HepG2 (cell line): ENCODE measurements at regions not wholly inside any gene's neighbourhood (a gene's known extent, or its start where the extent isn't known, plus 50 kb on each side); places are given as distances from the start of the nearest gene placed in this dataset.

Source experiments
- ATAC-seq: fragments of 200-7000 bp; cut with Tn5 transposase; 3 replicates; pipeline ENCODE4 v1.9.1; 2020; ENCODE audit warnings: mild to moderate bottlenecking, moderate library complexity
- BruUV-seq: library from RNA; stranded (reverse); fragments of 400-500 nt; replicated peaks from 2 replicates; lab custom pipeline; 2021; lab: Mats Ljungman, UMichigan
- CTCF ChIA-PET: fragments of 300-600 bp; formaldehyde crosslinking; extraction: SDS; loops from one replicate; lab custom pipeline; 2021; ENCODE audit warnings: low total read pairs, inconsistent platforms, low intra/inter-chr PET ratio; lab: Yijun Ruan, JAX
- POLR2A ChIA-PET: fragments of 350-600 bp; sonication (Branson Sonifier 250); formaldehyde crosslinking; loops from one replicate; lab custom pipeline; 2020; ENCODE audit warnings: antibody characterized with exemption, inconsistent platforms; lab: Yijun Ruan, JAX
- DNase-seq: peaks from one replicate; pipeline ENCODE4 v3.0.0-alpha.2; 2015; ENCODE audit warnings: low spot score
- FAIRE-seq: peaks from 3 replicates; lab custom pipeline; 2011; peaks lifted over from hg19 to GRCh38; lab: Jason Lieb, UNC
- H2AFZ ChIP-seq: one replicate; pipeline ENCODE4 v1.6.1; 2011; ENCODE audit warnings: low read length, inconsistent platforms
- H3K27ac ChIP-seq: fragments of 300-600 bp; 3 replicates; pipeline ENCODE4 v1.8.0; 2011; ENCODE audit warnings: mixed run types, mild to moderate bottlenecking, mixed read lengths, low read length, inconsistent platforms; ENCODE audit not compliant: insufficient read depth; ENCODE audit errors: extremely low read length
- H3K27me3 ChIP-seq, 2 experiments: fragments of 200-600 bp in 1 of 2; 2 replicates in 1 of 2; 3 replicates in 1 of 2; pipeline versions ENCODE4 v1.6.0 to v1.8.0; 2011; ENCODE audit warnings: low read length in 2 of 2, mild to moderate bottlenecking in 2 of 2, moderate library complexity in 2 of 2, inconsistent platforms in 1 of 2; ENCODE audit not compliant: insufficient read depth in 2 of 2, control insufficient read depth in 1 of 2
- H3K36me3 ChIP-seq, 2 experiments: fragments of 200-600 bp in 1 of 2; replicated peaks in 1 of 2; 2 replicates in 1 of 2; 3 replicates in 1 of 2; pipeline versions ENCODE4 v1.5.1 to v1.8.0; 2011; ENCODE audit warnings: low read length in 2 of 2, inconsistent platforms in 1 of 2; ENCODE audit not compliant: insufficient read depth in 2 of 2, control insufficient read depth in 1 of 2
- H3K4me1 ChIP-seq: 2 replicates; pipeline ENCODE4 v1.5.1; 2012; ENCODE audit warnings: low read length, inconsistent platforms; ENCODE audit not compliant: insufficient read depth
- H3K4me2 ChIP-seq: 2 replicates; pipeline ENCODE4 v1.6.0; 2011; ENCODE audit warnings: low read depth, low read length, inconsistent platforms
- H3K4me3 ChIP-seq, 3 experiments: fragments of 200-600 bp in 1 of 3; sonication (generic), shearing (Covaris generic) in 1 of 3; replicated peaks in 1 of 3; 2 replicates each; pipeline ENCODE4 v1.5.1; 2011 to 2016; ENCODE audit warnings: low read length in 3 of 3, inconsistent platforms in 2 of 3, low read depth in 2 of 3, mild to moderate bottlenecking in 2 of 3, control low read depth in 1 of 3, mixed read lengths in 1 of 3; ENCODE audit not compliant: insufficient read depth in 1 of 3
- H3K79me2 ChIP-seq: one replicate; pipeline ENCODE4 v1.6.1; 2011; ENCODE audit warnings: low read length, inconsistent platforms; ENCODE audit not compliant: insufficient read depth
- H3K9ac ChIP-seq: 2 replicates; pipeline ENCODE4 v1.6.0; 2011; ENCODE audit warnings: mild to moderate bottlenecking, low read depth, low read length, inconsistent platforms; ENCODE audit not compliant: insufficient read depth
- H3K9me3 ChIP-seq: 2 replicates; pipeline ENCODE4 v1.5.1; 2012; ENCODE audit warnings: mild to moderate bottlenecking, low read length
- H4K20me1 ChIP-seq: 2 replicates; pipeline ENCODE4 v1.6.0; 2011; ENCODE audit warnings: inconsistent platforms, mild to moderate bottlenecking, low read length, moderate library complexity; ENCODE audit not compliant: insufficient read depth
- ESRRA ChIP-seq: sonication (generic); formaldehyde crosslinking; IDR thresholded peaks from 2 replicates; pipeline ENCODE4 v1.5.1; 2020; ENCODE audit warnings: mild to moderate bottlenecking, low read depth, missing genetic modification reagents
- KDM3A ChIP-seq: IDR thresholded peaks from 2 replicates; pipeline ENCODE4 v1.6.1; 2018; ENCODE audit warnings: low read depth, missing compliant biosample characterization
- PITX1 ChIP-seq: sonication (generic); formaldehyde crosslinking; IDR thresholded peaks from 2 replicates; pipeline ENCODE4 v1.5.1; 2020; ENCODE audit warnings: mild to moderate bottlenecking, missing genetic modification reagents
- SETDB1 ChIP-seq: sonication (generic); formaldehyde crosslinking; IDR thresholded peaks from 2 replicates; pipeline ENCODE4 v1.5.1; 2020; ENCODE audit warnings: missing genetic modification reagents, mild to moderate bottlenecking, borderline replicate concordance
- SMYD3 ChIP-seq: sonication (generic); formaldehyde crosslinking; IDR thresholded peaks from 2 replicates; pipeline ENCODE4 v1.8.1; 2023; ENCODE audit warnings: mild to moderate bottlenecking, missing genetic modification reagents
- SP4 ChIP-seq: sonication (generic); formaldehyde crosslinking; IDR thresholded peaks from 2 replicates; pipeline ENCODE4 v1.8.1; 2023; ENCODE audit warnings: mild to moderate bottlenecking, missing genetic modification reagents
- TBX2 ChIP-seq: sonication (generic); formaldehyde crosslinking; IDR thresholded peaks from 2 replicates; pipeline ENCODE4 v1.5.0; 2020; ENCODE audit warnings: missing genetic modification reagents, mild to moderate bottlenecking, borderline replicate concordance
- ZNF274 ChIP-seq: sonication (generic); formaldehyde crosslinking; IDR thresholded peaks from 2 replicates; pipeline ENCODE4 v1.5.1; 2020; ENCODE audit warnings: mild to moderate bottlenecking, missing genetic modification reagents
- ZNF777 ChIP-seq: sonication (generic); formaldehyde crosslinking; IDR thresholded peaks from 2 replicates; pipeline ENCODE4 v1.4.0; 2020; ENCODE audit warnings: missing genetic modification reagents
- WGBS: methylation state at CpG from one replicate; pipeline ENCODE4 v1.1.6; 2017; ENCODE audit warnings: low lambda C conversion rate; 5-methylcytosine and 5-hydroxymethylcytosine counted together
- in situ Hi-C: cut with HindIII; loops from 2 replicates; pipeline ENCODE4 v1.10.0; 2017; ENCODE audit warnings: low pct_unique_long_range_greater_than_20kb; ENCODE audit not compliant: extremely low pct_ligation_motif_present
- intact Hi-C: fragments of 100-400 bp; cut with micrococcal nuclease; formaldehyde crosslinking; loops from one replicate; pipeline ENCODE4 v1.10.0; 2022; ENCODE audit not compliant: unreplicated experiment
- TF ChIP-seq, protein P1 (sequence below): sonication (generic); formaldehyde crosslinking; IDR thresholded peaks from 2 replicates; pipeline ENCODE4 v1.5.0; 2020; ENCODE audit warnings: mild to moderate bottlenecking, missing genetic modification reagents, borderline replicate concordance

DNA sequence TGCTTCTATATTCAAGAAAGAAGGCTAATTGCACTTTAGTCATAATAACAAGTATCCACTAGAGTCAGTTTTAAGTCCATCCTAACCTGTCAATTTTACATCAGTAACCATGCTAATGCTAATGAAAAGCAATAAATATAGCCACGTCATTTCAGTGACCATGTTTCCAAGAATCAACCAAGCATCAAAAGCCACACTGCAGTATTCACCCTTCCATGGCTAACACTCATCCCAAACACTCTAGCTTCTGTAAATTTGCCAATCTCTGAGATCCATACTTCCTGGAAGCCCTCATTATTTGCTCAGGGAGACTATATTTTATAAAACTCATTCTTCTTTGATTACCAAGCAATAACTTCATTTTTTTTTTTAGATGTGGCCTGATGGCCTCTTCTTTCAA is 712.0 kb downstream of the CETN3 start (continued):
- TF ChIP-seq ZNF777 (CRISPR knock-in tag), result no peak
- TF ChIP-seq, protein P1, sequence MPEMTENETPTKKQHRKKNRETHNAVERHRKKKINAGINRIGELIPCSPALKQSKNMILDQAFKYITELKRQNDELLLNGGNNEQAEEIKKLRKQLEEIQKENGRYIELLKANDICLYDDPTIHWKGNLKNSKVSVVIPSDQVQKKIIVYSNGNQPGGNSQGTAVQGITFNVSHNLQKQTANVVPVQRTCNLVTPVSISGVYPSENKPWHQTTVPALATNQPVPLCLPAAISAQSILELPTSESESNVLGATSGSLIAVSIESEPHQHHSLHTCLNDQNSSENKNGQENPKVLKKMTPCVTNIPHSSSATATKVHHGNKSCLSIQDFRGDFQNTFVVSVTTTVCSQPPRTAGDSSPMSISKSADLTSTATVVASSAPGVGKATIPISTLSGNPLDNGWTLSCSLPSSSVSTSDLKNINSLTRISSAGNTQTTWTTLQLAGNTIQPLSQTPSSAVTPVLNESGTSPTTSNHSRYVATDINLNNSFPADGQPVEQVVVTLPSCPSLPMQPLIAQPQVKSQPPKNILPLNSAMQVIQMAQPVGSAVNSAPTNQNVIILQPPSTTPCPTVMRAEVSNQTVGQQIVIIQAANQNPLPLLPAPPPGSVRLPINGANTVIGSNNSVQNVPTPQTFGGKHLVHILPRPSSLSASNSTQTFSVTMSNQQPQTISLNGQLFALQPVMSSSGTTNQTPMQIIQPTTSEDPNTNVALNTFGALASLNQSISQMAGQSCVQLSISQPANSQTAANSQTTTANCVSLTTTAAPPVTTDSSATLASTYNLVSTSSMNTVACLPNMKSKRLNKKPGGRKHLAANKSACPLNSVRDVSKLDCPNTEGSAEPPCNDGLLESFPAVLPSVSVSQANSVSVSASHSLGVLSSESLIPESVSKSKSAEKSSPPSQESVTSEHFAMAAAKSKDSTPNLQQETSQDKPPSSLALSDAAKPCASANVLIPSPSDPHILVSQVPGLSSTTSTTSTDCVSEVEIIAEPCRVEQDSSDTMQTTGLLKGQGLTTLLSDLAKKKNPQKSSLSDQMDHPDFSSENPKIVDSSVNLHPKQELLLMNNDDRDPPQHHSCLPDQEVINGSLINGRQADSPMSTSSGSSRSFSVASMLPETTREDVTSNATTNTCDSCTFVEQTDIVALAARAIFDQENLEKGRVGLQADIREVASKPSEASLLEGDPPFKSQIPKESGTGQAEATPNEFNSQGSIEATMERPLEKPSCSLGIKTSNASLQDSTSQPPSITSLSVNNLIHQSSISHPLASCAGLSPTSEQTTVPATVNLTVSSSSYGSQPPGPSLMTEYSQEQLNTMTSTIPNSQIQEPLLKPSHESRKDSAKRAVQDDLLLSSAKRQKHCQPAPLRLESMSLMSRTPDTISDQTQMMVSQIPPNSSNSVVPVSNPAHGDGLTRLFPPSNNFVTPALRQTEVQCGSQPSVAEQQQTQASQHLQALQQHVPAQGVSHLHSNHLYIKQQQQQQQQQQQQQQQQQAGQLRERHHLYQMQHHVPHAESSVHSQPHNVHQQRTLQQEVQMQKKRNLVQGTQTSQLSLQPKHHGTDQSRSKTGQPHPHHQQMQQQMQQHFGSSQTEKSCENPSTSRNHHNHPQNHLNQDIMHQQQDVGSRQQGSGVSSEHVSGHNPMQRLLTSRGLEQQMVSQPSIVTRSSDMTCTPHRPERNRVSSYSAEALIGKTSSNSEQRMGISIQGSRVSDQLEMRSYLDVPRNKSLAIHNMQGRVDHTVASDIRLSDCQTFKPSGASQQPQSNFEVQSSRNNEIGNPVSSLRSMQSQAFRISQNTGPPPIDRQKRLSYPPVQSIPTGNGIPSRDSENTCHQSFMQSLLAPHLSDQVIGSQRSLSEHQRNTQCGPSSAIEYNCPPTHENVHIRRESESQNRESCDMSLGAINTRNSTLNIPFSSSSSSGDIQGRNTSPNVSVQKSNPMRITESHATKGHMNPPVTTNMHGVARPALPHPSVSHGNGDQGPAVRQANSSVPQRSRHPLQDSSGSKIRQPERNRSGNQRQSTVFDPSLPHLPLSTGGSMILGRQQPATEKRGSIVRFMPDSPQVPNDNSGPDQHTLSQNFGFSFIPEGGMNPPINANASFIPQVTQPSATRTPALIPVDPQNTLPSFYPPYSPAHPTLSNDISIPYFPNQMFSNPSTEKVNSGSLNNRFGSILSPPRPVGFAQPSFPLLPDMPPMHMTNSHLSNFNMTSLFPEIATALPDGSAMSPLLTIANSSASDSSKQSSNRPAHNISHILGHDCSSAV (CRISPR knock-in tag), result no peak

DNA sequence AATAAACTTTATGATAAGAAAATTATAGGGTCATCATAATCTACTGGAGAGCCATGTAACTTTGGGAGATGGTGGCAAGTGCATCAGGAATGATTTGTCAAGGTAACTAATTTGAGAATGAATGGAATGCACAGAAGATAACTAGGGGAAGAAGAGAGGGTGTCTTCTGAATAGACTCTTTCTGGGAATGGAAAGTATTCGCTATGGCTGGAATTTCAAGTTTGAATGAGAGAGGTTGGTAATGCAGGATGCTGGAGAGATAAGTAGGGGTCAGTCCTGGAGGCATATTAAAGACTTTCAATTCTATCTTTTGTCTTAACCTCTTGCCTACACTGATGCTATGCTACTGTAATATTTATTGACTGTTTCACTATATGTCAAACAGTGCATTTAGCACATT is 714.2 kb downstream of the CETN3 start:
- H3K27me3 ChIP-seq, result no peaks in the 10 kb centered on the region
- no peak for DNase-seq
- no peaks in the 10 kb centered on the region for H3K36me3 ChIP-seq
- H3K9ac ChIP-seq, result no peak overlapping the region
- no peak overlapping the region for H3K4me3 ChIP-seq
- no peak overlapping the region for H2AFZ ChIP-seq
- WGBS, result 0% methylated on average over 1 of the region's 1 CpG
- H3K27ac ChIP-seq, result no peak overlapping the region
- H3K9me3 ChIP-seq, result no peaks in the 10 kb centered on the region
- BruUV-seq, result no TSS peak
- no peak for ATAC-seq
- FAIRE-seq, result no peak
- intact Hi-C loops, result no loop called here
- TF ChIP-seq SP4 (CRISPR knock-in tag), result no peak
- no peak for TF ChIP-seq SMYD3 (CRISPR knock-in tag)
- no peak for TF ChIP-seq SETDB1 (CRISPR knock-in tag)
- TF ChIP-seq ESRRA (CRISPR knock-in tag), result no peak
- TF ChIP-seq KDM3A (CRISPR knock-in tag), result no peak
- TF ChIP-seq ZNF274, result no peak
- TF ChIP-seq PITX1, result no peak
- TF ChIP-seq TBX2 (CRISPR knock-in tag), result no peak
- H3K79me2 ChIP-seq, result no peaks in the 10 kb centered on the region
- in situ Hi-C loops, result no loop called here
- H3K4me2 ChIP-seq, result no peak overlapping the region
- POLR2A ChIA-PET, result no interaction called here
- H4K20me1 ChIP-seq, result no peaks in the 10 kb centered on the region
- H3K4me1 ChIP-seq, result no peaks in the 10 kb centered on the region
- CTCF ChIA-PET, result no interaction called here
